DOHH2 (cell line): ENCODE measurements at regions not wholly inside any gene's neighbourhood (a gene's known extent, or its start where the extent isn't known, plus 50 kb on each side); places are given as distances from the start of the nearest gene placed in this dataset.

Source experiments
- H3F3A ChIP-seq: fragments of 200-600 bp; sonication (generic), shearing (Covaris generic); 2 replicates; pipeline ENCODE4 v1.6.0; 2016; ENCODE audit warnings: antibody characterized with exemption, mild to moderate bottlenecking; ENCODE audit not compliant: control insufficient read depth, insufficient read depth
- H3K27ac ChIP-seq: fragments of 200-600 bp; sonication (generic); 2 replicates; pipeline ENCODE4 v1.5.1; 2014; ENCODE audit warnings: low read depth, mild to moderate bottlenecking, low read length, moderate library complexity
- H3K27me3 ChIP-seq: fragments of 200-600 bp; sonication (generic); 2 replicates; pipeline ENCODE4 v1.6.1; 2014; ENCODE audit warnings: mild to moderate bottlenecking, low read length, mixed read lengths; ENCODE audit not compliant: control insufficient read depth
- H3K36me3 ChIP-seq: fragments of 200-600 bp; sonication (generic); 2 replicates; pipeline ENCODE4 v1.6.1; 2014; ENCODE audit warnings: mild to moderate bottlenecking, low read length, moderate library complexity, mixed read lengths; ENCODE audit not compliant: control insufficient read depth
- H3K4me1 ChIP-seq: fragments of 200-600 bp; sonication (generic); 2 replicates; pipeline ENCODE4 v1.6.1; 2014; ENCODE audit warnings: mild to moderate bottlenecking, low read length, mixed read lengths; ENCODE audit not compliant: control insufficient read depth
- H3K4me2 ChIP-seq: fragments of 200-600 bp; sonication (generic); 2 replicates; pipeline ENCODE4 v1.6.0; 2014; ENCODE audit warnings: mild to moderate bottlenecking, low read length, moderate library complexity
- H3K4me3 ChIP-seq: fragments of 200-600 bp; sonication (generic); 2 replicates; pipeline ENCODE4 v1.5.1; 2014; ENCODE audit warnings: mild to moderate bottlenecking, low read length, mixed read lengths
- H3K79me2 ChIP-seq: fragments of 200-600 bp; sonication (generic); 2 replicates; pipeline ENCODE4 v1.6.1; 2014; ENCODE audit warnings: mild to moderate bottlenecking, low read length, mixed read lengths; ENCODE audit not compliant: control insufficient read depth
- H3K9me2 ChIP-seq: fragments of 200-600 bp; sonication (generic); replicated peaks from 2 replicates; pipeline ENCODE4 v1.6.1; 2014; ENCODE audit warnings: mild to moderate bottlenecking, low read length, mixed read lengths; ENCODE audit not compliant: control insufficient read depth
- H3K9me3 ChIP-seq: fragments of 200-600 bp; sonication (generic); 2 replicates; pipeline ENCODE4 v1.6.1; 2014; ENCODE audit warnings: antibody characterized with exemption, low read length, mixed read lengths; ENCODE audit not compliant: control insufficient read depth, insufficient read depth
- H4K20me1 ChIP-seq: fragments of 200-600 bp; sonication (generic); 2 replicates; pipeline ENCODE4 v1.6.0; 2014; ENCODE audit warnings: low read depth, mild to moderate bottlenecking, antibody characterized with exemption, low read length, moderate library complexity; ENCODE audit not compliant: control insufficient read depth, insufficient read depth
- EZH2phosphoT487 ChIP-seq: fragments of 200-600 bp; sonication (generic); IDR thresholded peaks from 2 replicates; pipeline ENCODE4 v1.6.1; 2017; ENCODE audit warnings: borderline replicate concordance, mild to moderate bottlenecking, antibody characterized with exemption, low read length, moderate library complexity, mixed read lengths
- TF ChIP-seq, protein P1 (sequence below): fragments of 200-600 bp; sonication (generic); IDR thresholded peaks from one replicate; pipeline ENCODE4 v1.5.1; 2014; ENCODE audit warnings: antibody characterized with exemption, mild to moderate bottlenecking, low read depth, low read length; ENCODE audit not compliant: poor library complexity, severe bottlenecking

GRCh38 chrX:36803151-36803550 is 205.0 kb upstream of the FAM47C start:
- H3F3A ChIP-seq = no peaks in the 10 kb centered on the region
- no peaks in the 10 kb centered on the region for H3K27me3 ChIP-seq
- no peak overlapping the region for H3K4me2 ChIP-seq
- no peaks in the 10 kb centered on the region for H4K20me1 ChIP-seq
- H3K79me2 ChIP-seq = no peaks in the 10 kb centered on the region
- H3K4me1 ChIP-seq = no peaks in the 10 kb centered on the region
- no peaks in the 10 kb centered on the region for H3K9me3 ChIP-seq
- H3K27ac ChIP-seq = no peak overlapping the region
- TF ChIP-seq, protein P1, sequence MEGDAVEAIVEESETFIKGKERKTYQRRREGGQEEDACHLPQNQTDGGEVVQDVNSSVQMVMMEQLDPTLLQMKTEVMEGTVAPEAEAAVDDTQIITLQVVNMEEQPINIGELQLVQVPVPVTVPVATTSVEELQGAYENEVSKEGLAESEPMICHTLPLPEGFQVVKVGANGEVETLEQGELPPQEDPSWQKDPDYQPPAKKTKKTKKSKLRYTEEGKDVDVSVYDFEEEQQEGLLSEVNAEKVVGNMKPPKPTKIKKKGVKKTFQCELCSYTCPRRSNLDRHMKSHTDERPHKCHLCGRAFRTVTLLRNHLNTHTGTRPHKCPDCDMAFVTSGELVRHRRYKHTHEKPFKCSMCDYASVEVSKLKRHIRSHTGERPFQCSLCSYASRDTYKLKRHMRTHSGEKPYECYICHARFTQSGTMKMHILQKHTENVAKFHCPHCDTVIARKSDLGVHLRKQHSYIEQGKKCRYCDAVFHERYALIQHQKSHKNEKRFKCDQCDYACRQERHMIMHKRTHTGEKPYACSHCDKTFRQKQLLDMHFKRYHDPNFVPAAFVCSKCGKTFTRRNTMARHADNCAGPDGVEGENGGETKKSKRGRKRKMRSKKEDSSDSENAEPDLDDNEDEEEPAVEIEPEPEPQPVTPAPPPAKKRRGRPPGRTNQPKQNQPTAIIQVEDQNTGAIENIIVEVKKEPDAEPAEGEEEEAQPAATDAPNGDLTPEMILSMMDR = no peak
- no peak for TF ChIP-seq EZH2phosphoT487
- no peaks in the 10 kb centered on the region for H3K9me2 ChIP-seq
- H3K4me3 ChIP-seq = no peak overlapping the region
- H3K36me3 ChIP-seq = no peaks in the 10 kb centered on the region

- Histone ChIP-seq H3K79me2 (no peaks in the 10 kb centered on the region), H3K4me3 (no peak overlapping the region), H3K27ac (no peak overlapping the region), H3K27me3 (no peaks in the 10 kb centered on the region), H3K9me2 (no peaks in the 10 kb centered on the region), H3K36me3 (no peaks in the 10 kb centered on the region), H3F3A (no peaks in the 10 kb centered on the region), H3K4me1 (no peaks in the 10 kb centered on the region), H3K9me3 (no peaks in the 10 kb centered on the region), H4K20me1 (no peaks in the 10 kb centered on the region), H3K4me2 (no peak overlapping the region)
- TF ChIP-seq, protein P1 = no peak
- TF ChIP-seq EZH2phosphoT487 = no peak
These were observed 204.1 kb upstream of the FAM47C start for GRCh38 chrX:36804066-36804465.

- Histone ChIP-seq H3K4me1 (no peaks in the 10 kb centered on the region), H3K36me3 (no peaks in the 10 kb centered on the region), H3K27ac (no peak overlapping the region), H3K9me2 (no peaks in the 10 kb centered on the region), H3K4me2 (no peak overlapping the region), H3K27me3 (no peaks in the 10 kb centered on the region), H3F3A (no peaks in the 10 kb centered on the region), H3K9me3 (no peaks in the 10 kb centered on the region), H3K4me3 (no peak overlapping the region), H3K79me2 (no peaks in the 10 kb centered on the region), H4K20me1 (no peaks in the 10 kb centered on the region)
- TF ChIP-seq, protein P1 = no peak
- TF ChIP-seq EZH2phosphoT487 = no peak
These were observed 163.3 kb upstream of the FAM47C start for GRCh38 chrX:36844857-36845256.

- no peaks in the 10 kb centered on the region for H3K79me2 ChIP-seq
- H3K4me2 ChIP-seq = no peak overlapping the region
- TF ChIP-seq EZH2phosphoT487 = no peak
- TF ChIP-seq, protein P1 = no peak
- H3F3A ChIP-seq = no peaks in the 10 kb centered on the region
- H4K20me1 ChIP-seq = no peaks in the 10 kb centered on the region
- H3K4me1 ChIP-seq = no peaks in the 10 kb centered on the region
- no peaks in the 10 kb centered on the region for H3K27me3 ChIP-seq
- H3K9me2 ChIP-seq = no peaks in the 10 kb centered on the region
- H3K4me3 ChIP-seq = no peak overlapping the region
- no peaks in the 10 kb centered on the region for H3K36me3 ChIP-seq
- no peaks in the 10 kb centered on the region for H3K9me3 ChIP-seq
- no peak overlapping the region for H3K27ac ChIP-seq
These were observed 160.7 kb upstream of the FAM47C start for GRCh38 chrX:36847496-36847895.
